ENCODE measurements at regions not wholly inside any gene's neighbourhood (a gene's known extent, or its start where the extent isn't known, plus 50 kb on each side); places are given as distances from the start of the nearest gene placed in this dataset.

GRCh38 chr12:19967431-19967830, 400.9 kb upstream of the PDE3A start:
- TF ChIP-seq, protein P1, sequence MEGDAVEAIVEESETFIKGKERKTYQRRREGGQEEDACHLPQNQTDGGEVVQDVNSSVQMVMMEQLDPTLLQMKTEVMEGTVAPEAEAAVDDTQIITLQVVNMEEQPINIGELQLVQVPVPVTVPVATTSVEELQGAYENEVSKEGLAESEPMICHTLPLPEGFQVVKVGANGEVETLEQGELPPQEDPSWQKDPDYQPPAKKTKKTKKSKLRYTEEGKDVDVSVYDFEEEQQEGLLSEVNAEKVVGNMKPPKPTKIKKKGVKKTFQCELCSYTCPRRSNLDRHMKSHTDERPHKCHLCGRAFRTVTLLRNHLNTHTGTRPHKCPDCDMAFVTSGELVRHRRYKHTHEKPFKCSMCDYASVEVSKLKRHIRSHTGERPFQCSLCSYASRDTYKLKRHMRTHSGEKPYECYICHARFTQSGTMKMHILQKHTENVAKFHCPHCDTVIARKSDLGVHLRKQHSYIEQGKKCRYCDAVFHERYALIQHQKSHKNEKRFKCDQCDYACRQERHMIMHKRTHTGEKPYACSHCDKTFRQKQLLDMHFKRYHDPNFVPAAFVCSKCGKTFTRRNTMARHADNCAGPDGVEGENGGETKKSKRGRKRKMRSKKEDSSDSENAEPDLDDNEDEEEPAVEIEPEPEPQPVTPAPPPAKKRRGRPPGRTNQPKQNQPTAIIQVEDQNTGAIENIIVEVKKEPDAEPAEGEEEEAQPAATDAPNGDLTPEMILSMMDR (IDR thresholded peaks at IDR 0.05): no peak
- TF ChIP-seq EZH2 (IDR thresholded peaks at IDR 0.05; ENCODE audit: borderline replicate concordance, insufficient read depth, low read depth, low read length, poor library complexity, severe bottlenecking): no peak

Data from B cell (primary cell).